GM15510 (cell line): ENCODE measurements at regions not wholly inside any gene's neighbourhood (a gene's known extent, or its start where the extent isn't known, plus 50 kb on each side); places are given as distances from the start of the nearest gene placed in this dataset.

Experiments used
- POLR2A ChIP-seq: IDR thresholded peaks from 3 replicates; pipeline ENCODE4 v1.6.1; 2011; ENCODE audit warnings: borderline replicate concordance; ENCODE audit not compliant: insufficient read length; ENCODE audit errors: extremely low read depth

- TF ChIP-seq POLR2A, result no peak
These were observed 1173.8 kb downstream of the NLGN4X start for GRCh38 chrX:5054852-5055251.

GRCh38 chrX:5051831-5052491, 1176.7 kb downstream of the NLGN4X start:
- no peak for TF ChIP-seq POLR2A

GRCh38 chrX:5042563-5042962, 1186.1 kb downstream of the NLGN4X start:
- TF ChIP-seq POLR2A, result no peak

GRCh38 chrX:5031792-5032191, 1196.9 kb downstream of the NLGN4X start:
- TF ChIP-seq POLR2A, result no peak

GRCh38 chrX:5015451-5015850, 1213.2 kb downstream of the NLGN4X start:
- no peak for TF ChIP-seq POLR2A

- TF ChIP-seq POLR2A, result no peak
These were observed 1233.8 kb downstream of the NLGN4X start for GRCh38 chrX:4994855-4995254.

GRCh38 chrX:4978613-4979012, 1250.1 kb downstream of the NLGN4X start:
- no peak for TF ChIP-seq POLR2A

GRCh38 chrX:4971646-4972045, 1257.0 kb downstream of the NLGN4X start:
- TF ChIP-seq POLR2A, result no peak

- no peak for TF ChIP-seq POLR2A
These were observed 1250.7 kb upstream of the PRKX start for GRCh38 chrX:4964112-4964511.

GRCh38 chrX:4963432-4963831, 1250.0 kb upstream of the PRKX start:
- TF ChIP-seq POLR2A, result no peak

- no peak for TF ChIP-seq POLR2A
These were observed 1231.3 kb upstream of the PRKX start for GRCh38 chrX:4944767-4945166.

GRCh38 chrX:4936315-4936714, 1222.9 kb upstream of the PRKX start:
- TF ChIP-seq POLR2A, result no peak

GRCh38 chrX:4935846-4936245, 1222.4 kb upstream of the PRKX start:
- no peak for TF ChIP-seq POLR2A

GRCh38 chrX:4935401-4935800, 1222.0 kb upstream of the PRKX start:
- TF ChIP-seq POLR2A, result no peak

GRCh38 chrX:4932790-4933189, 1219.3 kb upstream of the PRKX start:
- TF ChIP-seq POLR2A, result no peak

- TF ChIP-seq POLR2A, result no peak
These were observed 1217.0 kb upstream of the PRKX start for GRCh38 chrX:4930426-4930825.

- no peak for TF ChIP-seq POLR2A
These were observed 1212.5 kb upstream of the PRKX start for GRCh38 chrX:4925911-4926310.
